ENCODE measurements at regions not wholly inside any gene's neighbourhood (a gene's known extent, or its start where the extent isn't known, plus 50 kb on each side); places are given as distances from the start of the nearest gene placed in this dataset.

DNA sequence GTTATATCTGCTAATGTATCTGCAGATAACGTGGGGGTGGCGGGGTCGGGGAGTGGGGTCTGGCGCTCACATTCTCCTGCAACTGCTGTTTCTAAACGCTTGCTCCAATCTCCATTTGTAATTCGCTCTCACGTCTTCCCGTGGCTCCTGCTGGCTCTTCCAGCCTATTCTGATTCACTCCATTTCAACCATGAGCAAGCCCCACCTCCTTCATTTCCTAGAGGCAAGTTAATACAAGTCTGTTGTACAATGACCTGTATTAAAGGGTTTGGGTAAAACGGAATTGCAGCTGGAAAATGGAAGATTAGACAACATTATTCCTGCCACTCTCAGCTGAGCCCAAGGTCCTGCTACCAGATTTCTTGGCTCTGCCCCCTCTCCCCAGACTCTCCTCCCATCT is 132.3 kb downstream of the CSNK2A3 start:
- no peaks in the 10 kb centered on the region for H3K9me3 Mint-ChIP-seq
- ChIA-PET POLR2A (no interaction called here), CTCF (no interaction called here)
- no peaks in the 10 kb centered on the region for H3K36me3 Mint-ChIP-seq (ENCODE audit: low read depth)
- H3K27ac Mint-ChIP-seq = no peak overlapping the region
- DNase-seq = no peak
- H3K27me3 Mint-ChIP-seq = no peaks in the 10 kb centered on the region
- H3K4me3 Mint-ChIP-seq = no peak overlapping the region
- no peaks in the 10 kb centered on the region for H3K4me1 Mint-ChIP-seq

DNA sequence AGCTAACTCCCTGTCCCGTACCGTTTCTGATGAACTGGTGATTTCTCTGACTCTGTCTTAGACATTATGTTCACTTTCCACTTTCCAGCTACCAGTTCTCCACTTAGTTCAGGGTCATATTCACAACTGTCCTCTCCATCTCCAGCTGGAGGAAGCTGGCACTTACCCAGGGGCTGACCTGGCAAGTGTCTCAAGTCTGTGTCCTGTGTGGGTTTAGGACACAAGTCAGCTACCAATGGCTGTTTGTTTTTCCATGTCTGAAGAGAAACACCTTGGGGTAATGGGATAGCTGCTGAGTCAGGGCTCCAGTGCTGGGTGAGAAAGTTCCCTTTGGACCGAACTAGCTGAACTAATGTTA is 134.4 kb downstream of the CSNK2A3 start:
- DNase-seq = no peak
- CTCF ChIA-PET = no interaction called here
- Mint-ChIP-seq H3K36me3 (ENCODE audit: low read depth) (no peaks in the 10 kb centered on the region), H3K4me3 (no peak overlapping the region), H3K27me3 (no peaks in the 10 kb centered on the region), H3K9me3 (no peaks in the 10 kb centered on the region), H3K27ac (no peak overlapping the region), H3K4me1 (no peaks in the 10 kb centered on the region)
- POLR2A ChIA-PET = no interaction called here

DNA sequence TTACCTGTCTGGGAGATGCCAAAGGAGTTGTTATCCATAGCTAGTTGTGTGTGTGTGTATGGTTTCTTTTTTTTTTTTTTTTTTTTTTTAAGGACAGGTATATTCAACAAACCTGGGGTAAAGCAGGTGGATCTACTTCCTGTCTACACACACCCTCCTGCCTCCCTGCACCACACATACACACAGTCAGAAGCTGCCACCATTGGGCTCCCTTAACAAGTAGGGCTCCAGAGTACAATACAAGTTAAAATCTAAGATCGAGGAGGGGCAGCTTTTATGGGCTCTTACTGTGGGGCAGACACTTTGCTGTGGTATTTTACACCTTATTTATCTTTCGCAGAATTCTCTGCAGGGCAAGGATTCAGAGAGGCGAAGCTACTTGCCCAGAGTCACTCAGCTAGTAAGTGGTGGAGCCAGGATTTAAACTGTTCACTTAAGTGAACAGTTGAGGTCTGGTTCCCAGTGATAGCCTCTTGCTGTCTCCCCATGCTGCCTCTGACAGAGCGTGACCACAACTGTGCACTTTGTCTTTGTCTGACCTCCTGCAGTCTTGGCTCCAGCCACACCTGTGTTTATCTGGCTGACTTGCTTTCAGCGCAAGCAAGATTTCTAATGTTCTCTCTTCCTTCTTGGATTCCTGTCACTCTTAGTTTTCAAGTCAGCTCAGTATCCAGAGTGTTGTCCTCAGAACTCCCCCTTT is 135.0 kb downstream of the CSNK2A3 start:
- ChIA-PET CTCF (no interaction called here), POLR2A (no interaction called here)
- Mint-ChIP-seq H3K9me3 (no peaks in the 10 kb centered on the region), H3K36me3 (ENCODE audit: low read depth) (no peaks in the 10 kb centered on the region), H3K4me1 (no peaks in the 10 kb centered on the region), H3K27me3 (no peaks in the 10 kb centered on the region), H3K4me3 (no peak overlapping the region), H3K27ac (no peak overlapping the region)
- no peak for DNase-seq

- no peaks in the 10 kb centered on the region for H3K36me3 Mint-ChIP-seq (ENCODE audit: low read depth)
- no peaks in the 10 kb centered on the region for H3K9me3 Mint-ChIP-seq
- H3K27me3 Mint-ChIP-seq = no peaks in the 10 kb centered on the region
- DNase-seq = no peak
- POLR2A ChIA-PET = no interaction called here
- CTCF ChIA-PET = no interaction called here
- no peaks in the 10 kb centered on the region for H3K4me1 Mint-ChIP-seq
- no peak overlapping the region for H3K27ac Mint-ChIP-seq
- no peak overlapping the region for H3K4me3 Mint-ChIP-seq
Measured at GRCh38 chr11:11217289-11217928, 135.6 kb downstream of the CSNK2A3 start.

GRCh38 chr11:11215944-11216343 is 137.1 kb downstream of the CSNK2A3 start:
- Mint-ChIP-seq H3K36me3 (ENCODE audit: low read depth) (no peaks in the 10 kb centered on the region), H3K4me3 (no peak overlapping the region), H3K9me3 (no peaks in the 10 kb centered on the region), H3K4me1 (no peaks in the 10 kb centered on the region), H3K27ac (no peak overlapping the region), H3K27me3 (no peaks in the 10 kb centered on the region)
- DNase-seq = no peak
- ChIA-PET CTCF (no interaction called here), POLR2A (no interaction called here)

- Mint-ChIP-seq H3K36me3 (ENCODE audit: low read depth) (no peaks in the 10 kb centered on the region), H3K27me3 (no peaks in the 10 kb centered on the region), H3K9me3 (no peaks in the 10 kb centered on the region), H3K4me3 (no peak overlapping the region), H3K4me1 (no peaks in the 10 kb centered on the region), H3K27ac (no peak overlapping the region)
- ChIA-PET CTCF (no interaction called here), POLR2A (no interaction called here)
- DNase-seq = no peak
Measured at GRCh38 chr11:11215058-11215815, 137.8 kb downstream of the CSNK2A3 start.

GRCh38 chr11:11213117-11213516 is 139.9 kb downstream of the CSNK2A3 start:
- ChIA-PET CTCF (no interaction called here), POLR2A (no interaction called here)
- H3K27me3 Mint-ChIP-seq = peaks cover 3% of the 10 kb centered on the region
- DNase-seq = no peak
- H3K4me1 Mint-ChIP-seq = no peaks in the 10 kb centered on the region
- H3K27ac Mint-ChIP-seq = no peak overlapping the region
- H3K4me3 Mint-ChIP-seq = no peak overlapping the region
- H3K36me3 Mint-ChIP-seq (ENCODE audit: low read depth) = no peaks in the 10 kb centered on the region
- no peaks in the 10 kb centered on the region for H3K9me3 Mint-ChIP-seq

DNA sequence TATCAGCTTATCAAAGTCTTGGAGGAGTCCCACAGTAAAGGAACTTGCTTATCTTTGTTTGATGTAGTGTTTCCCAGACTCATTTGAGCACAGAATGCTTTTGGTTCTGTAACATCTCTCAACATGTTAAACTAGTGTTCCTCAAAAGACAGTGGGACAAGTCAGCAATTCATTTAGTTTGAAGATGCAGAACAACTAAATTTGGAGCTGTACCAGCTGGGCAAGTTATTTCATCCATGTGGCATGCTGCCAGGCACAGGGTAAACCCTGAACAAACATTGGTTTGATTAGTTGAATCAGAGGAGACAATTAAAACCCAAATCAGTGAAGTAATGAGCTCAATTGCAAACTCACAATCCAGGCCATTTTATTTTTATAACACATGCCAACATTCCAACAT is 141.2 kb downstream of the CSNK2A3 start:
- no peaks in the 10 kb centered on the region for H3K9me3 Mint-ChIP-seq
- no peak overlapping the region for H3K27ac Mint-ChIP-seq
- peaks cover 3% of the 10 kb centered on the region for H3K27me3 Mint-ChIP-seq
- ChIA-PET POLR2A (no interaction called here), CTCF (no interaction called here)
- H3K36me3 Mint-ChIP-seq (ENCODE audit: low read depth) = no peaks in the 10 kb centered on the region
- no peak for DNase-seq
- no peak overlapping the region for H3K4me3 Mint-ChIP-seq
- H3K4me1 Mint-ChIP-seq = no peaks in the 10 kb centered on the region

DNA sequence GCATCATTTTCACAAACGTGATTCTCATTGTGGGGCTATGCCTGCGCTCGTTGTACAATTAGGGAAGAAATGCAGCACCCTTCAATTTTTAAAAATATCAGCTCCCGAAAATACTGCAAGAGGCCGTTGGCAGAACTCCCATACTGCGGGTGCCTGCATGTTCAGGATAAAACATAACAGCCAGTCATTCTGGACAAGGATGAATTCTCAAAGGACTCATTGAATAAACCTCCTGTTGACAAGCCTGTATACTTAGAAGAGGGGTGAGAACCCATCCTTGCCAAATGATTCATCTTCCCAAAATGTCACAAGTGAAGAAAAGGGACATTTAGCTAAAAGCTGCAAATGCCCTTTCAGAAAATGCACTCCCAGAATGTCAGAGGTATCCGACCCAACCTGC is 141.9 kb downstream of the CSNK2A3 start:
- H3K27ac Mint-ChIP-seq = no peak overlapping the region
- H3K4me1 Mint-ChIP-seq = no peaks in the 10 kb centered on the region
- no peak for DNase-seq
- CTCF ChIA-PET = no interaction called here
- peaks cover 7% of the 10 kb centered on the region for H3K27me3 Mint-ChIP-seq
- H3K9me3 Mint-ChIP-seq = no peaks in the 10 kb centered on the region
- no peaks in the 10 kb centered on the region for H3K36me3 Mint-ChIP-seq (ENCODE audit: low read depth)
- H3K4me3 Mint-ChIP-seq = no peak overlapping the region
- POLR2A ChIA-PET = no interaction called here

GRCh38 chr11:11210446-11210845 is 142.6 kb downstream of the CSNK2A3 start:
- no peak for DNase-seq
- no peaks in the 10 kb centered on the region for H3K4me1 Mint-ChIP-seq
- no peak overlapping the region for H3K4me3 Mint-ChIP-seq
- H3K36me3 Mint-ChIP-seq (ENCODE audit: low read depth) = no peaks in the 10 kb centered on the region
- no peak overlapping the region for H3K27ac Mint-ChIP-seq
- ChIA-PET CTCF (no interaction called here), POLR2A (no interaction called here)
- no peaks in the 10 kb centered on the region for H3K9me3 Mint-ChIP-seq
- peaks cover 8% of the 10 kb centered on the region for H3K27me3 Mint-ChIP-seq

DNA sequence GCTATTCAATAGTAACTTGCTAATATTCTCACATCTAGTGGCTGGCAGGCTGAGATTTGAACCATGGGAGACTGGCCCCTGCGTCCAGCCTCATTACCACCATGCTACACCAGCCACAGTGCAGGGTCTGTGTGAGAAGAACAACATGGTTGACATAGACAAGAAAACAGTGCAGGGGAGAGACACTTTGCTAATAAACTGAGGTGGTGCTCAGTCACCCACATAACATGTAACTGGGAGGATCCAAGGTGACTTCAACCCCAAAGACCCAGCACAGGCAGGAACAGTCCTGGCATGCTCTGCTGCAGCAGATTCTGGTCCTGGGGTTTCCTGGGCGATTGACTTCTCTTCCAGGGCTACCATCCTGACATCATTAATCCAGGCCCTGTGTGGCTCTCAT is 143.1 kb downstream of the CSNK2A3 start:
- no peak for DNase-seq
- CTCF ChIA-PET = no interaction called here
- no peaks in the 10 kb centered on the region for H3K9me3 Mint-ChIP-seq
- H3K36me3 Mint-ChIP-seq (ENCODE audit: low read depth) = no peaks in the 10 kb centered on the region
- no peak overlapping the region for H3K4me3 Mint-ChIP-seq
- POLR2A ChIA-PET = no interaction called here
- H3K27me3 Mint-ChIP-seq = peaks cover 8% of the 10 kb centered on the region
- H3K4me1 Mint-ChIP-seq = no peaks in the 10 kb centered on the region
- no peak overlapping the region for H3K27ac Mint-ChIP-seq

DNA sequence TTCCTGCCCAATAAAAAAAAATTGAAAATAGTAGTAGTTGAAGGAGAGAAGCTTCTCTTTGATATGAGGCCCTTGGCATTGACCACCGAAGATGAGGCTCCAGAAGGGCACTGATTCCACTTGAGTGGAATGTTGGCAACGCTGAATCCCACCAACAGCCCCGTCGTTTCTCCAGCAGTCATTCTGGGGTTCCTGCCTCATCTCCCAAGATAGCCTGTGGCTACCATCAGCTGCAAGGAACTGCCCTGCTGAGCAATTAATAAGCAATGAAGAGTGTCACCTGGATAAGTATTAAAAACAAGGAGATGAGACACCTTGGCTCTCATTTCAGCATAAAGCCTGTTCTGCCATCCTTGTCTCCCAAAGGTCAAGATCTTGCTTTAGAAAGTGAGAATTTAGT is 144.1 kb downstream of the CSNK2A3 start:
- Mint-ChIP-seq H3K27me3 (peaks cover 8% of the 10 kb centered on the region), H3K36me3 (ENCODE audit: low read depth) (no peaks in the 10 kb centered on the region), H3K27ac (no peak overlapping the region), H3K4me1 (no peaks in the 10 kb centered on the region), H3K4me3 (no peak overlapping the region), H3K9me3 (no peaks in the 10 kb centered on the region)
- CTCF ChIA-PET = no interaction called here
- DNase-seq = no peak
- POLR2A ChIA-PET = no interaction called here

GRCh38 chr11:11207428-11207827 is 145.6 kb downstream of the CSNK2A3 start:
- Mint-ChIP-seq H3K27ac (no peak overlapping the region), H3K9me3 (no peaks in the 10 kb centered on the region), H3K27me3 (peaks cover 8% of the 10 kb centered on the region), H3K4me3 (no peak overlapping the region), H3K4me1 (no peaks in the 10 kb centered on the region), H3K36me3 (ENCODE audit: low read depth) (no peaks in the 10 kb centered on the region)
- DNase-seq = no peak
- ChIA-PET CTCF (interaction anchor here (1.2 to 1.4 kb wide), 2 partner anchors 59 to 179 kb away, joined by 3 to 4 read pairs; no protein-coding TSS in a partner anchor), POLR2A (no interaction called here)

GRCh38 chr11:11206484-11206883 is 146.6 kb downstream of the CSNK2A3 start:
- no peak overlapping the region for H3K27ac Mint-ChIP-seq
- ChIA-PET POLR2A (no interaction called here), CTCF (interaction anchor here (1.2 kb wide), 1 partner anchor 178 kb away, joined by 4 read pairs; no protein-coding TSS in a partner anchor)

More at GRCh38 chr11:11206484-11206883, 146.6 kb downstream of the CSNK2A3 start:
- no peaks in the 10 kb centered on the region for H3K36me3 Mint-ChIP-seq (ENCODE audit: low read depth)
- H3K4me1 Mint-ChIP-seq = no peaks in the 10 kb centered on the region
- no peak overlapping the region for H3K4me3 Mint-ChIP-seq
- peaks cover 8% of the 10 kb centered on the region for H3K27me3 Mint-ChIP-seq
- no peak for DNase-seq
- no peaks in the 10 kb centered on the region for H3K9me3 Mint-ChIP-seq

Data from activated CD4-positive, alpha-beta memory T cell treated with anti-CD3 and anti-CD28 coated beads, Interleukin-2, amount 10 ng/mL, durations not matched to agents 7 days and 5 days (primary cell).